ENCODE measurements at regions not wholly inside any gene's neighbourhood (a gene's known extent, or its start where the extent isn't known, plus 50 kb on each side); places are given as distances from the start of the nearest gene placed in this dataset.

- H3K4me1 ChIP-seq (ENCODE audit: low read depth) = peaks cover 17% of the 10 kb centered on the region
- no peaks in the 10 kb centered on the region for H3K9me3 ChIP-seq (ENCODE audit: low read depth)
- DNase-seq (ENCODE audit: low read depth in 1 of 2, low spot score in 1 of 2) = no peak
- peaks cover 37% of the 10 kb centered on the region for H3K27me3 ChIP-seq
- TF ChIP-seq, protein P1, sequence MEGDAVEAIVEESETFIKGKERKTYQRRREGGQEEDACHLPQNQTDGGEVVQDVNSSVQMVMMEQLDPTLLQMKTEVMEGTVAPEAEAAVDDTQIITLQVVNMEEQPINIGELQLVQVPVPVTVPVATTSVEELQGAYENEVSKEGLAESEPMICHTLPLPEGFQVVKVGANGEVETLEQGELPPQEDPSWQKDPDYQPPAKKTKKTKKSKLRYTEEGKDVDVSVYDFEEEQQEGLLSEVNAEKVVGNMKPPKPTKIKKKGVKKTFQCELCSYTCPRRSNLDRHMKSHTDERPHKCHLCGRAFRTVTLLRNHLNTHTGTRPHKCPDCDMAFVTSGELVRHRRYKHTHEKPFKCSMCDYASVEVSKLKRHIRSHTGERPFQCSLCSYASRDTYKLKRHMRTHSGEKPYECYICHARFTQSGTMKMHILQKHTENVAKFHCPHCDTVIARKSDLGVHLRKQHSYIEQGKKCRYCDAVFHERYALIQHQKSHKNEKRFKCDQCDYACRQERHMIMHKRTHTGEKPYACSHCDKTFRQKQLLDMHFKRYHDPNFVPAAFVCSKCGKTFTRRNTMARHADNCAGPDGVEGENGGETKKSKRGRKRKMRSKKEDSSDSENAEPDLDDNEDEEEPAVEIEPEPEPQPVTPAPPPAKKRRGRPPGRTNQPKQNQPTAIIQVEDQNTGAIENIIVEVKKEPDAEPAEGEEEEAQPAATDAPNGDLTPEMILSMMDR (IDR thresholded peaks at IDR 0.05; ENCODE audit: low read depth, low read length) = no peak
- H3K36me3 ChIP-seq = no peaks in the 10 kb centered on the region
- H3K27ac ChIP-seq = no peak overlapping the region
- H3K4me3 ChIP-seq = no peak overlapping the region
Measured at GRCh38 chr6:166004471-166004870, 163.2 kb downstream of the TBXT start.

- H3K9me3 ChIP-seq (ENCODE audit: low read depth) = no peaks in the 10 kb centered on the region
- peak in 1 of 2 donors; percentile 45 for DNase-seq (ENCODE audit: low read depth in 1 of 2, low spot score in 1 of 2)
- peaks cover 17% of the 10 kb centered on the region for H3K4me1 ChIP-seq (ENCODE audit: low read depth)
- no peak overlapping the region for H3K27ac ChIP-seq
- peaks cover 28% of the 10 kb centered on the region for H3K27me3 ChIP-seq
- TF ChIP-seq, protein P1 (IDR thresholded peaks at IDR 0.05; ENCODE audit: low read depth, low read length) = no peak
- H3K4me3 ChIP-seq = no peak overlapping the region
- no peaks in the 10 kb centered on the region for H3K36me3 ChIP-seq
Measured at GRCh38 chr6:166003569-166003968, 164.1 kb downstream of the TBXT start.

GRCh38 chr6:166001359-166001758, 166.3 kb downstream of the TBXT start:
- Histone ChIP-seq H3K36me3 (no peaks in the 10 kb centered on the region), H3K9me3 (ENCODE audit: low read depth) (no peaks in the 10 kb centered on the region), H3K27ac (no peak overlapping the region), H3K4me1 (ENCODE audit: low read depth) (peaks cover 6% of the 10 kb centered on the region), H3K27me3 (peaks cover 6% of the 10 kb centered on the region), H3K4me3 (no peak overlapping the region)
- TF ChIP-seq, protein P1 (IDR thresholded peaks at IDR 0.05; ENCODE audit: low read depth, low read length) = no peak
- DNase-seq (ENCODE audit: low read depth in 1 of 2, low spot score in 1 of 2) = no peak

DNA sequence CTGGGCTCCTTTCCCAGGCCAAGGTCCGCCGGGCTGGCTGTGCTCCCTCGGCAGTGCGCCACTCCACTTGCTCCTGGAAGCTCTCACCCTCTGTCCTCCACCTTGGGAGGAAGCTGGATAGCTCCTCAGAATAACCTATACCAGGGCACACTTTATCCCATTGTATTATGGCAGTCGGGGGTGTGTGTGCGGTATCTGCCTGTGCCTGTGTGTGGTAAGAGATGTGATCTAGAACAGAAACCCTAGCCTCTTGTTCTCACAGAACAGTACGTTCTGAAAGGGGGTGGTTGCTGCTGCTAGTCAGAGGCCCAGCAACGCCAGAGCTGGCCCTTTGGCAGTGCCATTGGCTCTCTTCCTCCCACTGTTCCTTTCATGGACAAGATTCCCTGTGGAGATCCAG, 168.4 kb downstream of the TBXT start:
- Histone ChIP-seq H3K9me3 (ENCODE audit: low read depth) (no peaks in the 10 kb centered on the region), H3K27ac (no peak overlapping the region), H3K36me3 (no peaks in the 10 kb centered on the region), H3K4me1 (ENCODE audit: low read depth) (no peaks in the 10 kb centered on the region), H3K4me3 (no peak overlapping the region), H3K27me3 (peaks cover 10% of the 10 kb centered on the region)
- TF ChIP-seq, protein P1 (IDR thresholded peaks at IDR 0.05; ENCODE audit: low read depth, low read length) = no peak
- DNase-seq (ENCODE audit: low read depth in 1 of 2, low spot score in 1 of 2) = no peak

DNA sequence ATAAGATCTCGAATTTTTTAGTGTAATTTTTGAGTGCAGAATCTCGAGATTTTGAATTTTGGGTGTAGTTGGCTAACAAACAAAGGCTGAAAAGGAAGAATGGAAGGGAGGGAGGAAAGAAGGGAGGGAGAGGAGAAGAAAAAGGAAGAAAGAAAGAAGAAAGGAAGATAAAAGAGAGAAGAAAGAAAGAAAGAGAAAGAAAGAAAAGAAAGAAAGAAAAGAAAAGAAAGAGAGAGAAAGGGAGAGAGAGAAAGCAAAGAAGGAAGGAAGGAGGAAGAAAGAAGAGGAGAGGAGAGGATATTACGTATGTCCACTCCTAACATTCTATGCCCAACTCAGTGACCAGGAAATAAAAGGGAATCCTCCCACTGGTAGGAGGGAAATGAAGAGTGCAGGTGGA, 169.6 kb downstream of the TBXT start:
- Histone ChIP-seq H3K4me3 (no peak overlapping the region), H3K36me3 (no peaks in the 10 kb centered on the region), H3K9me3 (ENCODE audit: low read depth) (no peaks in the 10 kb centered on the region), H3K27me3 (peaks cover 21% of the 10 kb centered on the region), H3K4me1 (ENCODE audit: low read depth) (no peaks in the 10 kb centered on the region), H3K27ac (no peak overlapping the region)
- TF ChIP-seq, protein P1 (IDR thresholded peaks at IDR 0.05; ENCODE audit: low read depth, low read length) = no peak
- DNase-seq (ENCODE audit: low read depth in 1 of 2, low spot score in 1 of 2) = no peak

DNA sequence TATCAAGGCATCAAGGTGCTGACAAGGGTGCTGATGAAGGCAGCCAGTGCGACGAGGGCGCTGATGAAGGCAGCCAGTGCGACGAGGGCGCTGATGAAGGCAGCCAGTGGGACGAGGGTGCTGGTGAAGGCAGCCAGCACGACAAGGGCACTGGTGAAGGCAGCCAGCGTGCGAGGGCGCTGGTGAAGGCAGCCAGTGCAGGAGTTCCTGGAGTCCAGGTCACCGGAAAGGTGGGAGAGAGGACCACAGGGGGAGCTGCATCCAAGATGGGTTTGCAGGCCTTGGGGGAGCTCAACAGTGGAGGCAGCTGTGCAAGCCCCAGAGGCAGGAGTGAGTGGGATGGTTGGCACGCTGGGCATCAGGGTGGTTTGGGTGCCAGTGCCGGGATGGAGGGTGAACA, 176.3 kb downstream of the TBXT start:
- Histone ChIP-seq H3K4me3 (no peak overlapping the region), H3K27ac (no peak overlapping the region), H3K4me1 (ENCODE audit: low read depth) (peaks cover 13% of the 10 kb centered on the region), H3K27me3 (peaks cover 89% of the 10 kb centered on the region), H3K36me3 (no peaks in the 10 kb centered on the region), H3K9me3 (ENCODE audit: low read depth) (no peaks in the 10 kb centered on the region)
- TF ChIP-seq, protein P1 (IDR thresholded peaks at IDR 0.05; ENCODE audit: low read depth, low read length) = no peak
- no peak for DNase-seq (ENCODE audit: low read depth in 1 of 2, low spot score in 1 of 2)
